Liver (tissue), 8 donors: ENCODE measurements at regions not wholly inside any gene's neighbourhood (a gene's known extent, or its start where the extent isn't known, plus 50 kb on each side); places are given as distances from the start of the nearest gene placed in this dataset.

ENCODE experiments used
- DNase-seq: peaks from one replicate; pipeline ENCODE4 v3.0.0-alpha.2; 2017; ENCODE audit warnings: low spot score
- H3K27ac ChIP-seq, 2 donors: one replicate each; pipeline ENCODE4 v1.7.0; 2013; ENCODE audit warnings: inconsistent platforms in 2 of 2, low read length in 2 of 2, control low read depth in 1 of 2, low read depth in 1 of 2, mild to moderate bottlenecking in 1 of 2
- H3K27me3 ChIP-seq, 4 donors: one replicate each; pipeline versions ENCODE4 v1.6.1 to v1.7.0; 2013; ENCODE audit warnings: low read length in 3 of 4, inconsistent platforms in 1 of 4, mild to moderate bottlenecking in 1 of 4, moderate library complexity in 1 of 4; ENCODE audit not compliant: control insufficient read depth in 4 of 4, insufficient read depth in 4 of 4
- H3K36me3 ChIP-seq, 4 donors: one replicate each; pipeline versions ENCODE4 v1.6.1 to v1.7.0; 2013; ENCODE audit warnings: low read length in 3 of 4, mild to moderate bottlenecking in 3 of 4, low read depth in 1 of 4, moderate library complexity in 1 of 4; ENCODE audit not compliant: control insufficient read depth in 4 of 4, insufficient read depth in 3 of 4
- H3K4me1 ChIP-seq, 4 donors: one replicate each; pipeline versions ENCODE4 v1.6.1 to v1.7.0; 2013; ENCODE audit warnings: low read length in 3 of 4, mild to moderate bottlenecking in 3 of 4, moderate library complexity in 1 of 4; ENCODE audit not compliant: control insufficient read depth in 4 of 4, insufficient read depth in 4 of 4
- H3K4me3 ChIP-seq, 3 donors: one replicate each; pipeline versions ENCODE4 v1.6.1 to v1.7.0; 2013; ENCODE audit warnings: low read length in 3 of 3, control low read depth in 1 of 3, low read depth in 1 of 3, mild to moderate bottlenecking in 1 of 3
- H3K9ac ChIP-seq, 2 donors: one replicate each; pipeline ENCODE4 v1.7.0; 2013; ENCODE audit warnings: low read length in 2 of 2, mild to moderate bottlenecking in 2 of 2, moderate library complexity in 2 of 2, control low read depth in 1 of 2, low read depth in 1 of 2
- H3K9me3 ChIP-seq, 4 donors: one replicate each; pipeline versions ENCODE4 v1.6.1 to v1.7.0; 2013; ENCODE audit warnings: low read length in 3 of 4; ENCODE audit not compliant: control insufficient read depth in 4 of 4
- ATF3 ChIP-seq: IDR thresholded peaks from 2 replicates; pipeline ENCODE4 v1.6.1; 2016; ENCODE audit warnings: antibody characterized with exemption
- CTCF ChIP-seq: fragments of 150-350 bp; IDR thresholded peaks from 2 replicates; pipeline ENCODE4 v1.5.1; 2017; ENCODE audit warnings: improper control_type of control experiment, low read depth, low read length; ENCODE audit not compliant: missing input control
- EGR1 ChIP-seq, 2 donors: IDR thresholded peaks; 2 replicates each; pipeline ENCODE4 v1.6.1; 2016 to 2018; ENCODE audit warnings: antibody characterized with exemption in 2 of 2, low read depth in 2 of 2
- FOXA1 ChIP-seq: IDR thresholded peaks from 2 replicates; pipeline ENCODE4 v1.6.1; 2016; ENCODE audit warnings: antibody characterized with exemption
- FOXA2 ChIP-seq: IDR thresholded peaks from 2 replicates; pipeline ENCODE4 v1.6.1; 2016; ENCODE audit warnings: antibody characterized with exemption
- GABPA ChIP-seq, 2 donors: IDR thresholded peaks in 1 of 2; conservative IDR thresholded peaks in 1 of 2; 2 replicates each; pipeline ENCODE4 v1.6.1; 2016; ENCODE audit warnings: antibody characterized with exemption in 2 of 2, mild to moderate bottlenecking in 1 of 2, moderate library complexity in 1 of 2
- HNF4A ChIP-seq, 2 donors: conservative IDR thresholded peaks; 2 replicates each; pipeline ENCODE4 v1.6.1; 2016; ENCODE audit warnings: antibody characterized with exemption in 2 of 2, mild to moderate bottlenecking in 2 of 2
- HNF4G ChIP-seq: IDR thresholded peaks from 2 replicates; pipeline ENCODE4 v1.6.1; 2016; ENCODE audit warnings: antibody characterized with exemption
- JUND ChIP-seq, 2 donors: IDR thresholded peaks; 2 replicates each; pipeline ENCODE4 v1.6.1; 2016; ENCODE audit warnings: antibody characterized with exemption in 2 of 2
- NR2F2 ChIP-seq: IDR thresholded peaks from 2 replicates; pipeline ENCODE4 v1.6.1; 2016; ENCODE audit warnings: antibody characterized with exemption
- RAD21 ChIP-seq, 2 donors: IDR thresholded peaks; 2 replicates each; pipeline ENCODE4 v1.6.1; 2016; ENCODE audit warnings: antibody characterized with exemption in 2 of 2, mild to moderate bottlenecking in 2 of 2
- RXRA ChIP-seq, 2 donors: IDR thresholded peaks; 2 replicates each; pipeline ENCODE4 v1.6.1; 2017 to 2018; ENCODE audit warnings: antibody characterized with exemption in 2 of 2, mild to moderate bottlenecking in 1 of 2
- SP1 ChIP-seq: IDR thresholded peaks from 2 replicates; pipeline ENCODE4 v1.6.1; 2018; ENCODE audit warnings: antibody characterized with exemption, mild to moderate bottlenecking
- TAF1 ChIP-seq: conservative IDR thresholded peaks from 2 replicates; pipeline ENCODE4 v1.6.1; 2016; ENCODE audit warnings: antibody characterized with exemption, mild to moderate bottlenecking
- YY1 ChIP-seq: IDR thresholded peaks from 2 replicates; pipeline ENCODE4 v1.6.1; 2016; ENCODE audit warnings: antibody characterized with exemption, mild to moderate bottlenecking
- WGBS: extraction: QIAGEN DNeasy Blood & Tissue Kit; methylation state at CpG from one replicate; pipeline ENCODE4 v1.1.7; 2013; 5-methylcytosine and 5-hydroxymethylcytosine counted together
- TF ChIP-seq, protein P1 (sequence below): IDR thresholded peaks from 2 replicates; pipeline ENCODE4 v1.6.1; 2016; ENCODE audit warnings: antibody characterized with exemption
- TF ChIP-seq, protein P2 (sequence below): IDR thresholded peaks from 2 replicates; pipeline ENCODE4 v1.6.1; 2016; ENCODE audit warnings: antibody characterized with exemption
- TF ChIP-seq, protein P3 (sequence below): IDR thresholded peaks from 2 replicates; pipeline ENCODE4 v1.6.1; 2016; ENCODE audit warnings: antibody characterized with exemption, mild to moderate bottlenecking
- donor health status: healthy.
- donor health status: healthy.
- donor health status: healthy.
- donor health status: healthy.
- donor health status: healthy.

DNA sequence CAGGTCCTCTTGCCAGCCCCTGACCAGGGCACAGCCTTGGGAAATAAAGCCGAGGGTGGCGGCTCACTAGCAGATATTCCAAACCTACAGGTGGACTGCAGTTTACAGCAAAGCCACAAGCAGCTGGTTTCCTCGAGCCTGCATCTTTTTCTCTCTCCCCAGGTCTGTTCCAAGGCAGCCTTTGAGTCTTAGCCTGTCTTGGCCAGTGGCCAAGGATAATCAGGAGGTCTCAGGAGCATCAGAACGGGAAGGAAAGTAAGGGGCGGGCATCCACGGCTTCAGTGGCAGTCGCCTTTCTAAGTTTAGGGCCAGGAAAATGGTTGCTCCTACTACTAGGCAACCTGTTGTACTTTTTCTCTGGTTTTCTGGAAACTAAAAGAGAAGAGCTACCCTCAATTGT, 219.7 kb upstream of the ZMIZ1 start:
- no peak overlapping the region for H3K27ac ChIP-seq
- no peaks in the 10 kb centered on the region for H3K36me3 ChIP-seq
- no peak overlapping the region for H3K4me3 ChIP-seq
- H3K9me3 ChIP-seq, result no peaks in the 10 kb centered on the region
- no peaks in the 10 kb centered on the region for H3K27me3 ChIP-seq
- no peak for TF ChIP-seq JUND (IDR thresholded peaks at IDR 0.05)
- TF ChIP-seq, protein P1, sequence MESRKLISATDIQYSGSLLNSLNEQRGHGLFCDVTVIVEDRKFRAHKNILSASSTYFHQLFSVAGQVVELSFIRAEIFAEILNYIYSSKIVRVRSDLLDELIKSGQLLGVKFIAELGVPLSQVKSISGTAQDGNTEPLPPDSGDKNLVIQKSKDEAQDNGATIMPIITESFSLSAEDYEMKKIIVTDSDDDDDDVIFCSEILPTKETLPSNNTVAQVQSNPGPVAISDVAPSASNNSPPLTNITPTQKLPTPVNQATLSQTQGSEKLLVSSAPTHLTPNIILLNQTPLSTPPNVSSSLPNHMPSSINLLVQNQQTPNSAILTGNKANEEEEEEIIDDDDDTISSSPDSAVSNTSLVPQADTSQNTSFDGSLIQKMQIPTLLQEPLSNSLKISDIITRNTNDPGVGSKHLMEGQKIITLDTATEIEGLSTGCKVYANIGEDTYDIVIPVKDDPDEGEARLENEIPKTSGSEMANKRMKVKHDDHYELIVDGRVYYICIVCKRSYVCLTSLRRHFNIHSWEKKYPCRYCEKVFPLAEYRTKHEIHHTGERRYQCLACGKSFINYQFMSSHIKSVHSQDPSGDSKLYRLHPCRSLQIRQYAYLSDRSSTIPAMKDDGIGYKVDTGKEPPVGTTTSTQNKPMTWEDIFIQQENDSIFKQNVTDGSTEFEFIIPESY, result no peak
- TF ChIP-seq, protein P2, sequence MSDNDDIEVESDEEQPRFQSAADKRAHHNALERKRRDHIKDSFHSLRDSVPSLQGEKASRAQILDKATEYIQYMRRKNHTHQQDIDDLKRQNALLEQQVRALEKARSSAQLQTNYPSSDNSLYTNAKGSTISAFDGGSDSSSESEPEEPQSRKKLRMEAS, result no peak
- TF ChIP-seq RXRA (IDR thresholded peaks at IDR 0.05), result no peak
- TF ChIP-seq FOXA1, result no peak
- no peak for TF ChIP-seq SP1
- TF ChIP-seq CTCF, result no peak
- no peak for TF ChIP-seq YY1
- TF ChIP-seq EGR1 (IDR thresholded peaks at IDR 0.05; ENCODE audit: low read depth in 2 of 2), result no peak
- no peak for TF ChIP-seq GABPA (IDR thresholded peaks at IDR 0.05 in 1 of 2, conservative IDR thresholded peaks at IDR 0.05 in 1 of 2)
- TF ChIP-seq, protein P3, sequence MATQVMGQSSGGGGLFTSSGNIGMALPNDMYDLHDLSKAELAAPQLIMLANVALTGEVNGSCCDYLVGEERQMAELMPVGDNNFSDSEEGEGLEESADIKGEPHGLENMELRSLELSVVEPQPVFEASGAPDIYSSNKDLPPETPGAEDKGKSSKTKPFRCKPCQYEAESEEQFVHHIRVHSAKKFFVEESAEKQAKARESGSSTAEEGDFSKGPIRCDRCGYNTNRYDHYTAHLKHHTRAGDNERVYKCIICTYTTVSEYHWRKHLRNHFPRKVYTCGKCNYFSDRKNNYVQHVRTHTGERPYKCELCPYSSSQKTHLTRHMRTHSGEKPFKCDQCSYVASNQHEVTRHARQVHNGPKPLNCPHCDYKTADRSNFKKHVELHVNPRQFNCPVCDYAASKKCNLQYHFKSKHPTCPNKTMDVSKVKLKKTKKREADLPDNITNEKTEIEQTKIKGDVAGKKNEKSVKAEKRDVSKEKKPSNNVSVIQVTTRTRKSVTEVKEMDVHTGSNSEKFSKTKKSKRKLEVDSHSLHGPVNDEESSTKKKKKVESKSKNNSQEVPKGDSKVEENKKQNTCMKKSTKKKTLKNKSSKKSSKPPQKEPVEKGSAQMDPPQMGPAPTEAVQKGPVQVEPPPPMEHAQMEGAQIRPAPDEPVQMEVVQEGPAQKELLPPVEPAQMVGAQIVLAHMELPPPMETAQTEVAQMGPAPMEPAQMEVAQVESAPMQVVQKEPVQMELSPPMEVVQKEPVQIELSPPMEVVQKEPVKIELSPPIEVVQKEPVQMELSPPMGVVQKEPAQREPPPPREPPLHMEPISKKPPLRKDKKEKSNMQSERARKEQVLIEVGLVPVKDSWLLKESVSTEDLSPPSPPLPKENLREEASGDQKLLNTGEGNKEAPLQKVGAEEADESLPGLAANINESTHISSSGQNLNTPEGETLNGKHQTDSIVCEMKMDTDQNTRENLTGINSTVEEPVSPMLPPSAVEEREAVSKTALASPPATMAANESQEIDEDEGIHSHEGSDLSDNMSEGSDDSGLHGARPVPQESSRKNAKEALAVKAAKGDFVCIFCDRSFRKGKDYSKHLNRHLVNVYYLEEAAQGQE, result no peak
- no peak for TF ChIP-seq HNF4A (conservative IDR thresholded peaks at IDR 0.05)
- no peak for TF ChIP-seq HNF4G
- no peak for TF ChIP-seq RAD21 (IDR thresholded peaks at IDR 0.05)
- no peaks in the 10 kb centered on the region for H3K4me1 ChIP-seq
- no peak for DNase-seq
- H3K9ac ChIP-seq, result no peak overlapping the region
- 78% methylated on average over 7 of the region's 7 CpGs for WGBS

GRCh38 chr10:78849731-78850130, 219.0 kb upstream of the ZMIZ1 start:
- H3K9me3 ChIP-seq, result no peaks in the 10 kb centered on the region

More at GRCh38 chr10:78849731-78850130, 219.0 kb upstream of the ZMIZ1 start:
- 89% methylated on average over 5 of the region's 5 CpGs for WGBS
- H3K27me3 ChIP-seq, result no peaks in the 10 kb centered on the region
- H3K36me3 ChIP-seq, result no peaks in the 10 kb centered on the region
- no peak overlapping the region for H3K27ac ChIP-seq
- TF ChIP-seq ATF3 (no peak), TAF1 (no peak), EGR1 (IDR thresholded peaks at IDR 0.05; ENCODE audit: low read depth in 2 of 2) (no peak), NR2F2 (no peak), HNF4G (no peak), RAD21 (IDR thresholded peaks at IDR 0.05) (no peak), GABPA (IDR thresholded peaks at IDR 0.05 in 1 of 2, conservative IDR thresholded peaks at IDR 0.05 in 1 of 2) (no peak), SP1 (no peak), FOXA2 (no peak), YY1 (no peak), CTCF (no peak), HNF4A (conservative IDR thresholded peaks at IDR 0.05) (no peak)
- TF ChIP-seq, protein P3, result no peak
- H3K4me3 ChIP-seq, result no peak overlapping the region
- no peak for DNase-seq
- no peak overlapping the region for H3K9ac ChIP-seq
- H3K4me1 ChIP-seq, result no peaks in the 10 kb centered on the region
